ENCODE measurements at regions not wholly inside any gene's neighbourhood (a gene's known extent, or its start where the extent isn't known, plus 50 kb on each side); places are given as distances from the start of the nearest gene placed in this dataset.

GRCh38 chr9:99752417-99753109, 69.1 kb upstream of the NR4A3 start:
- no peaks in the 10 kb centered on the region for H3K36me3 Mint-ChIP-seq
- H3K4me3 Mint-ChIP-seq, result no peak overlapping the region
- peaks cover 5% of the 10 kb centered on the region for H3K4me1 Mint-ChIP-seq
- POLR2A ChIA-PET, result no interaction called here
- H3K27me3 Mint-ChIP-seq (ENCODE audit: low read depth), result no peaks in the 10 kb centered on the region
- no peak overlapping the region for H3K27ac Mint-ChIP-seq
- ATAC-seq, result no peak
- CTCF ChIA-PET, result no interaction called here
- TF ChIP-seq, protein P1, sequence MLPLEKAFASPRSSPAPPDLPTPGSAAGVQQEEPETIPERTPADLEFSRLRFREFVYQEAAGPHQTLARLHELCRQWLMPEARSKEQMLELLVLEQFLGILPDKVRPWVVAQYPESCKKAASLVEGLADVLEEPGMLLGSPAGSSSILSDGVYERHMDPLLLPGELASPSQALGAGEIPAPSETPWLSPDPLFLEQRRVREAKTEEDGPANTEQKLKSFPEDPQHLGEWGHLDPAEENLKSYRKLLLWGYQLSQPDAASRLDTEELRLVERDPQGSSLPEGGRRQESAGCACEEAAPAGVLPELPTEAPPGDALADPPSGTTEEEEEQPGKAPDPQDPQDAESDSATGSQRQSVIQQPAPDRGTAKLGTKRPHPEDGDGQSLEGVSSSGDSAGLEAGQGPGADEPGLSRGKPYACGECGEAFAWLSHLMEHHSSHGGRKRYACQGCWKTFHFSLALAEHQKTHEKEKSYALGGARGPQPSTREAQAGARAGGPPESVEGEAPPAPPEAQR (CRISPR knock-in tag; IDR thresholded peaks at IDR 0.05), result no peak
- TF ChIP-seq FOXJ3 (CRISPR knock-in tag; IDR thresholded peaks at IDR 0.05; ENCODE audit: borderline replicate concordance) (no peak), ELF4 (CRISPR knock-in tag; IDR thresholded peaks at IDR 0.05; ENCODE audit: low read depth) (no peak), KAT7 (CRISPR knock-in tag; IDR thresholded peaks at IDR 0.05; ENCODE audit: borderline replicate concordance) (no peak), CBFB (CRISPR knock-in tag; IDR thresholded peaks at IDR 0.05; ENCODE audit: low read depth) (no peak), NR1H2 (CRISPR knock-in tag; IDR thresholded peaks at IDR 0.05) (no peak), RORB (CRISPR knock-in tag; IDR thresholded peaks at IDR 0.05) (no peak), ZNF512 (CRISPR knock-in tag; IDR thresholded peaks at IDR 0.05; ENCODE audit: borderline replicate concordance) (no peak), ZBTB43 (CRISPR knock-in tag; IDR thresholded peaks at IDR 0.05) (no peak), ZNF416 (CRISPR knock-in tag; IDR thresholded peaks at IDR 0.05) (no peak), ZMAT4 (CRISPR knock-in tag; IDR thresholded peaks at IDR 0.05) (no peak), AR (CRISPR knock-in tag; IDR thresholded peaks at IDR 0.05) (no peak), OVOL2 (CRISPR knock-in tag; IDR thresholded peaks at IDR 0.05; ENCODE audit: borderline replicate concordance) (no peak), NR2C2 (CRISPR knock-in tag; IDR thresholded peaks at IDR 0.05) (no peak), FOXP1 (CRISPR knock-in tag; IDR thresholded peaks at IDR 0.05; ENCODE audit: borderline replicate concordance) (no peak), NFATC4 (CRISPR knock-in tag; IDR thresholded peaks at IDR 0.05) (no peak), NR3C1 (CRISPR knock-in tag; conservative IDR thresholded peaks at IDR 0.05; ENCODE audit: low read depth) (no peak)
- TF ChIP-seq, protein P2, sequence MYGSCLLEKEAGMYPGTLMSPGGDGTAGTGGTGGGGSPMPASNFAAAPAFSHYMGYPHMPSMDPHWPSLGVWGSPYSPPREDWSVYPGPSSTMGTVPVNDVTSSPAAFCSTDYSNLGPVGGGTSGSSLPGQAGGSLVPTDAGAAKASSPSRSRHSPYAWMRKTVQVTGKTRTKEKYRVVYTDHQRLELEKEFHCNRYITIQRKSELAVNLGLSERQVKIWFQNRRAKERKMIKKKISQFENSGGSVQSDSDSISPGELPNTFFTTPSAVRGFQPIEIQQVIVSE (CRISPR knock-in tag; IDR thresholded peaks at IDR 0.05; ENCODE audit: borderline replicate concordance), result no peak
- TF ChIP-seq, protein P3, sequence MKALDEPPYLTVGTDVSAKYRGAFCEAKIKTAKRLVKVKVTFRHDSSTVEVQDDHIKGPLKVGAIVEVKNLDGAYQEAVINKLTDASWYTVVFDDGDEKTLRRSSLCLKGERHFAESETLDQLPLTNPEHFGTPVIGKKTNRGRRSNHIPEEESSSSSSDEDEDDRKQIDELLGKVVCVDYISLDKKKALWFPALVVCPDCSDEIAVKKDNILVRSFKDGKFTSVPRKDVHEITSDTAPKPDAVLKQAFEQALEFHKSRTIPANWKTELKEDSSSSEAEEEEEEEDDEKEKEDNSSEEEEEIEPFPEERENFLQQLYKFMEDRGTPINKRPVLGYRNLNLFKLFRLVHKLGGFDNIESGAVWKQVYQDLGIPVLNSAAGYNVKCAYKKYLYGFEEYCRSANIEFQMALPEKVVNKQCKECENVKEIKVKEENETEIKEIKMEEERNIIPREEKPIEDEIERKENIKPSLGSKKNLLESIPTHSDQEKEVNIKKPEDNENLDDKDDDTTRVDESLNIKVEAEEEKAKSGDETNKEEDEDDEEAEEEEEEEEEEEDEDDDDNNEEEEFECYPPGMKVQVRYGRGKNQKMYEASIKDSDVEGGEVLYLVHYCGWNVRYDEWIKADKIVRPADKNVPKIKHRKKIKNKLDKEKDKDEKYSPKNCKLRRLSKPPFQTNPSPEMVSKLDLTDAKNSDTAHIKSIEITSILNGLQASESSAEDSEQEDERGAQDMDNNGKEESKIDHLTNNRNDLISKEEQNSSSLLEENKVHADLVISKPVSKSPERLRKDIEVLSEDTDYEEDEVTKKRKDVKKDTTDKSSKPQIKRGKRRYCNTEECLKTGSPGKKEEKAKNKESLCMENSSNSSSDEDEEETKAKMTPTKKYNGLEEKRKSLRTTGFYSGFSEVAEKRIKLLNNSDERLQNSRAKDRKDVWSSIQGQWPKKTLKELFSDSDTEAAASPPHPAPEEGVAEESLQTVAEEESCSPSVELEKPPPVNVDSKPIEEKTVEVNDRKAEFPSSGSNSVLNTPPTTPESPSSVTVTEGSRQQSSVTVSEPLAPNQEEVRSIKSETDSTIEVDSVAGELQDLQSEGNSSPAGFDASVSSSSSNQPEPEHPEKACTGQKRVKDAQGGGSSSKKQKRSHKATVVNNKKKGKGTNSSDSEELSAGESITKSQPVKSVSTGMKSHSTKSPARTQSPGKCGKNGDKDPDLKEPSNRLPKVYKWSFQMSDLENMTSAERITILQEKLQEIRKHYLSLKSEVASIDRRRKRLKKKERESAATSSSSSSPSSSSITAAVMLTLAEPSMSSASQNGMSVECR (CRISPR knock-in tag; IDR thresholded peaks at IDR 0.05; ENCODE audit: borderline replicate concordance), result no peak
- no peaks in the 10 kb centered on the region for H3K9me3 Mint-ChIP-seq
- no peak for DNase-seq (ENCODE audit: low spot score)

All from WTC11 (cell line).